GM21737 (cell line): ENCODE measurements at regions not wholly inside any gene's neighbourhood (a gene's known extent, or its start where the extent isn't known, plus 50 kb on each side); places are given as distances from the start of the nearest gene placed in this dataset.
"Not testable (repeated sequence)": the region's sequence is repeated elsewhere in the genome, so short reads cannot be mapped to it uniquely, and the experiment has no call there.

Experiments used
- ATAC-seq: cut with Tn5 transposase; IDR thresholded peaks from one replicate; pipeline ENCODE4 v1.9.1; 2021; ENCODE audit warnings: mild to moderate bottlenecking, moderate library complexity; ENCODE audit not compliant: unreplicated experiment

- ATAC-seq, result no peak
Observed at GRCh38 chr14:53858345-53858684, 98.3 kb downstream of the BMP4 start.

- ATAC-seq, result no peak
Observed at GRCh38 chr14:53857625-53858344, 98.8 kb downstream of the BMP4 start.

- ATAC-seq, result no peak
Observed at GRCh38 chr14:53855574-53855973, 101.1 kb downstream of the BMP4 start.

DNA sequence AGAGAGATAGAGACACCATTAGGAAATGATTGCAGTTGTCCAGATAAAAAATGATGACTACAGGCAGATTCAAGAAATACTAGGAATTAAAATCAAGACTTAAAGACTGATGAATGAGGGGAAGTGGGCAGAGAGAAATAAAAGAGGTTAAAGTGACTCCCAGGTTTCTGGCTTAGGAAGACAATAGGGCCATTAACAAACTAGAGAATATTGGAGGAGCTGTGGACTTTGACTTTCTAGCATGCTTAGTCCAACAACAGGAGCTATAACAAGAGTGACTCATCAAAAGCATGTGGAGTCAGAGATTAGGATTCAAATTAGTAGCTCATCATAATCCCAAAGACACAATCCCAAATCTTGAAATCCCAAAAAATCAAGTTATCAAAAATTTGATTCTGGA is 101.5 kb downstream of the BMP4 start:
- ATAC-seq, result no peak

GRCh38 chr14:53851394-53852090 is 105.1 kb downstream of the BMP4 start:
- no peak for ATAC-seq

GRCh38 chr14:53850714-53851296 is 105.8 kb downstream of the BMP4 start:
- no peak for ATAC-seq

GRCh38 chr14:53849549-53849948 is 107.1 kb downstream of the BMP4 start:
- ATAC-seq, result no peak

- no peak for ATAC-seq
Observed at GRCh38 chr14:53848854-53849253, 107.8 kb downstream of the BMP4 start.

- ATAC-seq, result no peak
Observed at GRCh38 chr14:53847881-53848280, 108.7 kb downstream of the BMP4 start.

- no peak for ATAC-seq
Observed at GRCh38 chr14:53847057-53847456, 109.6 kb downstream of the BMP4 start.

GRCh38 chr14:53845813-53846693 is 110.6 kb downstream of the BMP4 start:
- ATAC-seq, result no peak

GRCh38 chr14:53842938-53843337 is 113.7 kb downstream of the BMP4 start:
- no peak for ATAC-seq

DNA sequence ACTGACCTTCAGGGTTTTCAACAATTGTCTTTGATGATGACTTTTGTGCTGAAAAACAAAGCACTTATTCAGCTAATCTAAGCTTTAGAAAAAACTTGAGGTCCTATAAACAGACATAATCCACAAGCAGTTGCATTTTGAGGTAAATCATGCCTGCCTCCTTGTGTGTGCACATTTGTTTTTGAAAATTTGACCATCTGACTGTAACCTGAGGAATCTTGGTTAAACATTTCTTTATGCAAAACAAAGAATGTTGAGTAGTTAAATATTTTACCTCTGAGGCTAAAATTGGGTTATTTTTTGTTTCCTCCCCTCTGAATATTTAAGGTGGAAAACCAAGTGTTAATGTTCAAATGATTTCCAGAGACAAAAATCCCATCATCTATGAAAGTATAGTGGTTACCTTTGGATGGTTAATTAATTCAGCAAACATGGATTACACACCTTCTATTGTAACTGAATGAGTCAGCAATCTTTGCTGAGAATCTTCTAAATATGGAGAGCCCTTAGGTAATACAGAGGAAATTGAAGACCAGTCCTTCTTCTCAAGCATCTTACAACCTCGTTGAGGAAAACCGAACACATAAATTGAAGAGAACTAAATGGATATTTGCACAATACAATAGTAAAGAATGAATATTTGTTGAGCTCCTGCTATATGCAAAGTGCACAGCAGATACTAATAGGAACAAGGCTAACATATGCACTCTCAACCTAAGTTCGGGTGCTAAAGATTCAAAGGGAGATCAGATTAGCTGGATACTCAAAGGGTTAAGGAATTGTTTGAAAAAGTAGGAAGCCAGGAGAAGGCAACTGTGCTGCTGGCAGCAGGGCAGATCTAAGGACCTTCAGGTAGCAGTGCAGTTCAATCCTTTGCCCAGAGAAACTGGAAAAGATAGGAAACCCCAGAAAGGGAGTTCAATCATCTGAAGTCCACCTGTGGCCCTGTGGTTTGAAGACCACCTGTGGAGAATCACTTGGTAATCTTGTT is 115.2 kb downstream of the BMP4 start:
- ATAC-seq, result no peak

GRCh38 chr14:53840444-53840843 is 116.2 kb downstream of the BMP4 start:
- no peak for ATAC-seq

- ATAC-seq, result no peak
Observed at GRCh38 chr14:53838374-53838773, 118.3 kb downstream of the BMP4 start.

GRCh38 chr14:53837656-53838055 is 119.0 kb downstream of the BMP4 start:
- not testable (repeated sequence) for ATAC-seq

DNA sequence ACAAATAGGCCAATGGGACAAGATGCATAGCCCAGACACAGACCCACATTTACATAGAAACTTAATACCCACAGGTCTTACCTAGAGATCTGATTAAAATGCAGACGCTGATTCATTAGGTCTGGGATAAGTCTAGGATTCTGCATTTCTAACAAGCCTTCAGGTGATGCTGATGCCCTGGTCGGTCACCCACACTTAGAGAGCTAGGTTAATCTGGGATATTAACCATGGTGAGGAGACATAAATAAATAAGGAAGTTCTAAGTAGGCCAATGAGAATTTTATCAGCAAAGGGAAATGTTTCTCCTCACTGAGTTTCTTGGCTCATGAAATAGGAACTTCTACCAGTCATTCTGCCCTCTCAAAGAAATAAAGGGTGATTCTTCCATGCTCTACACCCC is 120.1 kb downstream of the BMP4 start:
- no peak for ATAC-seq

GRCh38 chr14:53828820-53829219 is 127.8 kb downstream of the BMP4 start:
- no peak for ATAC-seq

DNA sequence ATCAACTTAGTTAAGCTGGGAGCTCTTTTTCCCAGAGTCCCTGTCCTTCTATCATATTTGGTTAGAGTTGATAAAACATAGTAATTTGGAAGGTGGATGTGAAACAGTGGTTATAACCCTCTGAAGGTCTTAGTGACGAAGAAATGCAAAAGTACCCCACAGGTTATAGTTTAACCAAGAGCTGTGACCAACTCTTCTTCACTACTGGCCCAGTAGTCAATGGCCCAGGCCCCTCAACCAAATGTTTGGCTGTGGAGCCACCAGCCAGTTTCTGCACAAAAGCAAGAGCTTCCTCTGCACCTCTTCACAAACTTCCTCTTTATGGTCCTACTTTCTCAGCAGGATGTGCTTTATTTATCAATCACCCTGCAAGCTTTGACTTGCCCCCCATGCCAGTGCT is 132.6 kb downstream of the BMP4 start:
- ATAC-seq, result peak; percentile 81

DNA sequence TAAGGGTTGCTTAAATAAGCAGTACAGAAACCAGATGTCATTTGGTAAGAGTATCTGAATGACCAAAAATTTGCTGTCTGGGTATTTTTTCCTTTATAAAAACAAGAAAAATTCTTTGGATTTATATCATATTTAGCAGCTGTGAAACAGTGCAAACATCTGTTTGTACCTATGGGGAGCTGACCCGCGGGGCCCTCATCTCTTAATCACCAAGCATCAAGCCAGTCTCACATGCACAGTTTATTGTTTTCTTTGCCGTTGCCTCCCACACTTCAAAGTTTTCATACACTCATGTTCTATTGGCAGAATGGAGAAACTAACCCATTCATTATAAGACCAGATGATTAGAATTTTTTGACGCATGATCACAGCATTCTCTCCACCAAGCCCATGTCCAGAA is 142.2 kb downstream of the BMP4 start:
- ATAC-seq, result no peak
